IMR-90 (cell line): ENCODE measurements at regions not wholly inside any gene's neighbourhood (a gene's known extent, or its start where the extent isn't known, plus 50 kb on each side); places are given as distances from the start of the nearest gene placed in this dataset.

Source experiments
- ATAC-seq: fragments of 200-7000 bp; cut with Tn5 transposase; 2 replicates; pipeline ENCODE4 v1.9.1; 2020; ENCODE audit warnings: low read depth, mild to moderate bottlenecking, moderate library complexity
- BruUV-seq: library from RNA; stranded (reverse); fragments of 400-500 nt; replicated peaks from 2 replicates; lab custom pipeline; 2021; lab: Mats Ljungman, UMichigan
- CTCF ChIA-PET: fragments of 300-600 bp; formaldehyde crosslinking; extraction: SDS; loops from one replicate; lab custom pipeline; 2021; ENCODE audit warnings: antibody characterized with exemption; lab: Yijun Ruan, JAX
- POLR2A ChIA-PET: fragments of 300-600 bp; sonication (Branson Sonifier 250); formaldehyde crosslinking; loops from one replicate; lab custom pipeline; 2022; ENCODE audit warnings: antibody characterized with exemption; ENCODE audit not compliant: unreplicated experiment; lab: Charles Lee
- DNase-seq: peaks from one replicate; pipeline ENCODE4 v3.0.0; 2013
- H2AFZ ChIP-seq: replicated peaks from 2 replicates; pipeline ENCODE3; 2013; ENCODE audit warnings: low read length, mild to moderate bottlenecking; ENCODE audit not compliant: poor library complexity
- H2AK5ac ChIP-seq: 2 replicates; pipeline ENCODE4 v1.6.1; 2013; ENCODE audit warnings: low read depth, low read length, inconsistent platforms
- H2AK9ac ChIP-seq: replicated peaks from 2 replicates; pipeline ENCODE3; 2013; ENCODE audit warnings: mild to moderate bottlenecking, low read depth, low read length, moderate library complexity; ENCODE audit not compliant: poor library complexity
- H2BK120ac ChIP-seq: 2 replicates; pipeline ENCODE4 v1.6.1; 2013; ENCODE audit warnings: low read depth, low read length, inconsistent platforms
- H2BK15ac ChIP-seq: 3 replicates; pipeline ENCODE4 v1.6.1; 2013; ENCODE audit warnings: low read depth, low read length, inconsistent platforms
- H2BK20ac ChIP-seq: 2 replicates; pipeline ENCODE4 v1.6.1; 2013; ENCODE audit warnings: low read depth, mild to moderate bottlenecking, inconsistent platforms, low read length, moderate library complexity
- H2BK5ac ChIP-seq: 2 replicates; pipeline ENCODE4 v1.6.1; 2013; ENCODE audit warnings: mild to moderate bottlenecking, low read depth, low read length, inconsistent platforms; ENCODE audit not compliant: poor library complexity, severe bottlenecking
- H3K14ac ChIP-seq: replicated peaks from 2 replicates; pipeline ENCODE4 v1.6.1; 2013; ENCODE audit warnings: low read depth, low read length, inconsistent platforms
- H3K18ac ChIP-seq: 2 replicates; pipeline ENCODE4 v1.6.1; 2013; ENCODE audit warnings: low read depth, low read length, control low read depth
- H3K23ac ChIP-seq: 2 replicates; pipeline ENCODE4 v1.6.1; 2013; ENCODE audit warnings: low read depth, low read length, inconsistent platforms
- H3K27ac ChIP-seq: 2 replicates; pipeline ENCODE4 v1.5.1; 2013; ENCODE audit warnings: mild to moderate bottlenecking, control low read depth, low read length; ENCODE audit not compliant: insufficient read depth
- H3K27me3 ChIP-seq: 2 replicates; pipeline ENCODE4 v1.6.1; 2013; ENCODE audit warnings: low read length; ENCODE audit not compliant: control insufficient read depth, insufficient read depth
- H3K36me3 ChIP-seq: 2 replicates; pipeline ENCODE4 v1.6.1; 2013; ENCODE audit warnings: low read length, mixed read lengths; ENCODE audit not compliant: control insufficient read depth, insufficient read depth
- H3K4ac ChIP-seq: 2 replicates; pipeline ENCODE4 v1.6.1; 2013; ENCODE audit warnings: low read depth, low read length, inconsistent platforms
- H3K4me1 ChIP-seq: 2 replicates; pipeline ENCODE4 v1.6.1; 2013; ENCODE audit warnings: low read length, mixed read lengths; ENCODE audit not compliant: control insufficient read depth, insufficient read depth
- H3K4me2 ChIP-seq: 2 replicates; pipeline ENCODE4 v1.6.1; 2013; ENCODE audit warnings: low read depth, mild to moderate bottlenecking, control low read depth, low read length, moderate library complexity
- H3K4me3 ChIP-seq: 2 replicates; pipeline ENCODE4 v1.5.1; 2013; ENCODE audit warnings: low read depth, mild to moderate bottlenecking, control low read depth, low read length, moderate library complexity; ENCODE audit not compliant: insufficient read depth
- H3K56ac ChIP-seq: 2 replicates; pipeline ENCODE4 v1.6.1; 2013; ENCODE audit warnings: low read length, inconsistent platforms; ENCODE audit not compliant: insufficient read depth; ENCODE audit errors: extremely low read depth
- H3K79me1 ChIP-seq, 2 experiments: 2 replicates each; pipeline ENCODE4 v1.6.1; 2013; ENCODE audit warnings: low read length in 2 of 2, inconsistent platforms in 1 of 2, low read depth in 1 of 2
- H3K9ac ChIP-seq: 2 replicates; pipeline ENCODE4 v1.6.1; 2013; ENCODE audit warnings: low read depth, low read length, control low read depth
- H3K9me1 ChIP-seq: 2 replicates; pipeline ENCODE4 v1.6.1; 2013; ENCODE audit warnings: low read length, inconsistent platforms; ENCODE audit not compliant: insufficient read depth
- H3K9me3 ChIP-seq: 2 replicates; pipeline ENCODE4 v1.6.1; 2013; ENCODE audit warnings: low read length; ENCODE audit not compliant: control insufficient read depth, insufficient read depth
- H4K20me1 ChIP-seq: 2 replicates; pipeline ENCODE4 v1.6.1; 2013; ENCODE audit warnings: low read length, inconsistent platforms; ENCODE audit not compliant: insufficient read depth
- H4K5ac ChIP-seq: 2 replicates; pipeline ENCODE4 v1.6.1; 2013; ENCODE audit warnings: mild to moderate bottlenecking, low read depth, low read length, control low read depth
- H4K8ac ChIP-seq, 2 experiments: 2 replicates each; pipeline ENCODE4 v1.6.1; 2013; ENCODE audit warnings: low read depth in 2 of 2, low read length in 2 of 2, control low read depth in 1 of 2, inconsistent platforms in 1 of 2
- H4K91ac ChIP-seq: 2 replicates; pipeline ENCODE4 v1.6.1; 2013; ENCODE audit warnings: low read depth, low read length, inconsistent platforms; ENCODE audit not compliant: insufficient read depth
- CHD1 ChIP-seq: IDR thresholded peaks from 2 replicates; pipeline ENCODE4 v1.6.1; 2012; ENCODE audit warnings: low read depth, low read length, improper control_type of control experiment
- FOS ChIP-seq: fragments of 150-350 bp; IDR thresholded peaks from 2 replicates; pipeline ENCODE4 v1.6.1; 2016; ENCODE audit warnings: low read depth, low read length
- MAFK ChIP-seq: IDR thresholded peaks from 2 replicates; pipeline ENCODE4 v1.6.1; 2012; ENCODE audit warnings: low read depth, low read length, improper control_type of control experiment
- RCOR1 ChIP-seq: IDR thresholded peaks from 2 replicates; pipeline ENCODE4 v1.6.1; 2012; ENCODE audit warnings: mild to moderate bottlenecking, low read length, improper control_type of control experiment; ENCODE audit not compliant: insufficient replicate concordance
- WGBS, 2 experiments: methylation state at CpG; one replicate each; pipeline versions ENCODE4 v1.1.5 to v1.1.7; 2013; ENCODE audit warnings: missing lambda C conversion rate in 2 of 2; ENCODE audit not compliant: insufficient read length in 1 of 2; ENCODE audit errors: extremely low coverage in 2 of 2; 5-methylcytosine and 5-hydroxymethylcytosine counted together
- dilution Hi-C: fragments of 300-500 bp; cut with HindIII; formaldehyde crosslinking; loops from one replicate; pipeline ENCODE4 v1.14.3; 2018; ENCODE audit warnings: low sequenced_read_pairs; ENCODE audit not compliant: unreplicated experiment
- in situ Hi-C: fragments of 300-500 bp; cut with MboI; formaldehyde crosslinking; loops from 3 replicates; pipeline ENCODE4 v1.14.3; 2019; ENCODE audit warnings: low sequenced_read_pairs, inconsistent platforms, mixed read lengths
- intact Hi-C: fragments of 100-400 bp; cut with micrococcal nuclease; formaldehyde crosslinking; loops from 2 replicates; pipeline ENCODE4 v1.10.0; 2022
- TF ChIP-seq, protein P1 (sequence below): conservative IDR thresholded peaks from 2 replicates; pipeline ENCODE4 v1.5.1; 2012; ENCODE audit warnings: mild to moderate bottlenecking, low read depth, low read length, improper control_type of control experiment

DNA sequence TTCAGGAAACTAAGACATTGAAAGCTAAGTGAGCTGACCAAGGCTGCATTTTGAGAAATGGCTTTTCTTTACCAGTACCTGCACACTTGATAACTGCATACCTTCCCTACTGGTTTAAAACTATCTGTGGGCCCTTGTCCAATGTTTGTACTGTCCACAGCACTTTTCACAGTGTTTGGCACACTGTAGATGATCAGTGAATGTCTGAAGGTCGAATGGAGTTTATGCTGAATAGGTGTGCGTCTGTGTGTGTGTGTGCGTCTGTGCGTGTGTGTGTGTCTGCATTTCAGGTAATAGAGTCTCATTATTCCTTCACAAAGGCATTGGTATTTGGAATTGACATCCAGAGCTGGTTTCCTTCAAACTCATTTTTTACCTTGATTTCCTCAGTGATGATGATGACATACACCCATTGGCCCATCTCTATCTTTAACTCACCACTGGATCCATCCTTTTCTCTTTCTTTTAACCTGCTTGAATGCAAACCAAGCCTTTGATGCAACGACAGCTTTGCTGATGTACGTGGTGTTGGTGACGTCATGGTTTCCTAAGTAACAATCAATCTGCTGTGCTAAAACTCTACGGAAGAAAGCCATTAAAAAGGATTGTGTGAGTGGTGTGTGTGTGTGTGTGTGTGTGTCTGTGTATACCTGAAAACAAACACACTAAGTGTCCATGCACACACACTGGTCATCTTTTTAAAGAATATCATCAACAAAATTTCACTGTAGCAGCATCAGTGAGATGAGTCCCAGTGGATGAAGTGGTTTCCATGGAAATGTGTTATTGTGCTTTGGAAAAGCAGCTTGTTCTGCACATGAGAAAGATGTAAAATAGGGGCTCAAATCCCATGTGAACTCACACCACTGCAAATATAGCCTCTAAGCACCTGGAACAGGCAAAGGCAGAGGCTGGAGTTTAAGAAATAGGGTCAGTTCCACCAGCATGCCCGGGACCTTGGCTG is 490.2 kb upstream of the B3GAT1 start:
- BruUV-seq = no TSS peak
- Histone ChIP-seq H2AK5ac (no peak overlapping the region), H3K27ac (no peak overlapping the region), H2BK5ac (no peak overlapping the region), H2BK15ac (no peak overlapping the region), H3K56ac (no peak overlapping the region), H3K4me3 (no peak overlapping the region), H2AFZ (no peak overlapping the region), H3K9ac (no peak overlapping the region), H3K36me3 (no peaks in the 10 kb centered on the region), H4K91ac (no peak overlapping the region), H2BK20ac (no peak overlapping the region), H3K9me1 (no peaks in the 10 kb centered on the region), H2AK9ac (no peak overlapping the region), H3K14ac (no peak overlapping the region), H3K27me3 (no peaks in the 10 kb centered on the region), H3K4ac (no peak overlapping the region), H3K9me3 (peaks cover 17% of the 10 kb centered on the region), H3K23ac (no peak overlapping the region), H3K4me2 (no peak overlapping the region), H2BK120ac (no peak overlapping the region), H4K5ac (no peak overlapping the region), H3K79me1 (no peaks in the 10 kb centered on the region), H3K4me1 (no peaks in the 10 kb centered on the region), H3K18ac (no peak overlapping the region), H4K8ac (no peak overlapping the region), H4K20me1 (no peaks in the 10 kb centered on the region)
- TF ChIP-seq MAFK (no peak), CHD1 (no peak), RCOR1 (no peak), FOS (no peak)
- TF ChIP-seq, protein P1, sequence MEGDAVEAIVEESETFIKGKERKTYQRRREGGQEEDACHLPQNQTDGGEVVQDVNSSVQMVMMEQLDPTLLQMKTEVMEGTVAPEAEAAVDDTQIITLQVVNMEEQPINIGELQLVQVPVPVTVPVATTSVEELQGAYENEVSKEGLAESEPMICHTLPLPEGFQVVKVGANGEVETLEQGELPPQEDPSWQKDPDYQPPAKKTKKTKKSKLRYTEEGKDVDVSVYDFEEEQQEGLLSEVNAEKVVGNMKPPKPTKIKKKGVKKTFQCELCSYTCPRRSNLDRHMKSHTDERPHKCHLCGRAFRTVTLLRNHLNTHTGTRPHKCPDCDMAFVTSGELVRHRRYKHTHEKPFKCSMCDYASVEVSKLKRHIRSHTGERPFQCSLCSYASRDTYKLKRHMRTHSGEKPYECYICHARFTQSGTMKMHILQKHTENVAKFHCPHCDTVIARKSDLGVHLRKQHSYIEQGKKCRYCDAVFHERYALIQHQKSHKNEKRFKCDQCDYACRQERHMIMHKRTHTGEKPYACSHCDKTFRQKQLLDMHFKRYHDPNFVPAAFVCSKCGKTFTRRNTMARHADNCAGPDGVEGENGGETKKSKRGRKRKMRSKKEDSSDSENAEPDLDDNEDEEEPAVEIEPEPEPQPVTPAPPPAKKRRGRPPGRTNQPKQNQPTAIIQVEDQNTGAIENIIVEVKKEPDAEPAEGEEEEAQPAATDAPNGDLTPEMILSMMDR = no peak
- intact Hi-C loops = no loop called here
- ChIA-PET POLR2A (no interaction called here), CTCF (no interaction called here)
- in situ Hi-C loops = no loop called here
- ATAC-seq (no peak), DNase-seq (no peak)
- dilution Hi-C loops = no loop called here
- no CpG with 5 or more reads among the region's 9 CpGs for WGBS, 2 experiments
